H1 (cell line): ENCODE measurements at regions not wholly inside any gene's neighbourhood (a gene's known extent, or its start where the extent isn't known, plus 50 kb on each side); places are given as distances from the start of the nearest gene placed in this dataset.

Source experiments
- BCL11A ChIP-seq, 2 experiments: IDR thresholded peaks; one replicate each; pipeline ENCODE4 v1.6.1; 2011; ENCODE audit warnings: low read depth in 2 of 2, low read length in 2 of 2, mild to moderate bottlenecking in 2 of 2
- CBX5 ChIP-seq: fragments of 300-800, 300-1000 bp; sonication (generic); IDR thresholded peaks from 2 replicates; pipeline ENCODE4 v1.7.1; 2016; ENCODE audit warnings: antibody characterized with exemption, low read length, low read depth
- CHD7 ChIP-seq: fragments of 300-600 bp; sonication (generic); IDR thresholded peaks from 2 replicates; pipeline ENCODE4 v1.7.1; 2012; ENCODE audit warnings: low read length, moderate library complexity, mild to moderate bottlenecking, inconsistent platforms; ENCODE audit not compliant: insufficient replicate concordance
- CTBP2 ChIP-seq: IDR thresholded peaks from 2 replicates; pipeline ENCODE4 v1.7.0; 2011; ENCODE audit warnings: borderline replicate concordance, mild to moderate bottlenecking, moderate library complexity, mixed read lengths, low read length; ENCODE audit not compliant: insufficient read depth, insufficient read length
- EZH2 ChIP-seq: fragments of 200-600 bp; sonication (generic); IDR thresholded peaks from 2 replicates; pipeline ENCODE4 v1.7.1; 2012; ENCODE audit warnings: low read depth, mild to moderate bottlenecking, moderate library complexity, low read length, inconsistent platforms; ENCODE audit not compliant: severe bottlenecking
- HDAC2 ChIP-seq, 2 experiments: fragments of 300-600 bp in 1 of 2; sonication (generic) in 1 of 2; IDR thresholded peaks; 2 replicates each; pipeline ENCODE4 v1.6.1; 2011 to 2012; ENCODE audit warnings: low read depth in 2 of 2, low read length in 2 of 2, mild to moderate bottlenecking in 2 of 2, moderate library complexity in 2 of 2, borderline replicate concordance in 1 of 2, inconsistent platforms in 1 of 2
- KDM4A ChIP-seq: IDR thresholded peaks from one replicate; pipeline ENCODE4 v1.7.1; 2012; ENCODE audit warnings: low read depth, mild to moderate bottlenecking, moderate library complexity, low read length, inconsistent platforms; ENCODE audit not compliant: severe bottlenecking
- SP1 ChIP-seq: IDR thresholded peaks from 2 replicates; pipeline ENCODE4 v1.6.1; 2011; ENCODE audit warnings: low read depth, low read length
- YY1 ChIP-seq: IDR thresholded peaks from 2 replicates; pipeline ENCODE4 v1.6.1; 2011; ENCODE audit warnings: low read depth, mild to moderate bottlenecking, low read length

- TF ChIP-seq HDAC2 (IDR thresholded peaks at IDR 0.05; ENCODE audit: borderline replicate concordance in 1 of 2, low read depth in 2 of 2, low read length in 2 of 2), result no peak
- peak; percentile 4 for TF ChIP-seq CTBP2
- TF ChIP-seq KDM4A, result peak; percentile 63
- peak; percentile 49 for TF ChIP-seq EZH2
- TF ChIP-seq SP1, result no peak
- no peak for TF ChIP-seq CBX5
- TF ChIP-seq CHD7, result no peak
- TF ChIP-seq YY1, result peak; percentile 45; the same call in 1 of the 2 replicates
- TF ChIP-seq BCL11A (IDR thresholded peaks at IDR 0.05; ENCODE audit: low read depth in 2 of 2, low read length in 2 of 2), result no peak
These were observed 100.8 kb upstream of the TENM3 start (continued) for GRCh38 chr4:182142176-182143085.
